Spleen (tissue), 11 donors: ENCODE measurements at regions not wholly inside any gene's neighbourhood (a gene's known extent, or its start where the extent isn't known, plus 50 kb on each side); places are given as distances from the start of the nearest gene placed in this dataset.

Experiments
- DNase-seq: peaks from one replicate; pipeline ENCODE4 v3.0.0-alpha.2; 2020
- H3K27ac ChIP-seq, 8 donors: fragments of 200-600 bp; sonication (generic) in 7 of 8; 1 replicate in 4 of 8; 2 replicates in 4 of 8; pipeline versions ENCODE4 v1.5.0 to v1.8.0; 2016 to 2021; ENCODE audit warnings: inconsistent platforms in 4 of 8, mild to moderate bottlenecking in 4 of 8, moderate library complexity in 1 of 8
- H3K27me3 ChIP-seq, 7 donors: fragments of 200-600 bp; sonication (generic) in 6 of 7; replicated peaks in 1 of 7; 1 replicate in 4 of 7; 2 replicates in 3 of 7; pipeline versions ENCODE4 v1.5.0 to v1.8.0; 2016 to 2021; ENCODE audit warnings: inconsistent platforms in 3 of 7, mild to moderate bottlenecking in 1 of 7
- H3K36me3 ChIP-seq, 6 donors: fragments of 200-600 bp; sonication (generic) in 5 of 6; 1 replicate in 4 of 6; 2 replicates in 2 of 6; pipeline versions ENCODE4 v1.5.0 to v1.8.0; 2016 to 2021; ENCODE audit warnings: inconsistent platforms in 2 of 6
- H3K4me1 ChIP-seq, 6 donors: fragments of 200-600 bp; sonication (generic) in 5 of 6; 1 replicate in 3 of 6; 2 replicates in 3 of 6; pipeline versions ENCODE4 v1.5.0 to v1.8.0; 2016 to 2021; ENCODE audit warnings: inconsistent platforms in 3 of 6
- H3K4me3 ChIP-seq, 8 donors: fragments of 200-600 bp; sonication (generic) in 7 of 8; 1 replicate in 4 of 8; 2 replicates in 4 of 8; pipeline versions ENCODE4 v1.5.0 to v1.8.0; 2016 to 2021; ENCODE audit warnings: inconsistent platforms in 4 of 8, mild to moderate bottlenecking in 4 of 8, moderate library complexity in 2 of 8
- H3K9me3 ChIP-seq, 8 donors: fragments of 200-600 bp; sonication (generic) in 7 of 8; 1 replicate in 4 of 8; 2 replicates in 4 of 8; pipeline versions ENCODE4 v1.5.0 to v1.8.0; 2016 to 2021; ENCODE audit warnings: inconsistent platforms in 4 of 8
- POLR2A ChIP-seq, 3 donors: fragments of 450-650 bp; IDR thresholded peaks; one replicate each; pipeline ENCODE4 v1.5.1; 2017; ENCODE audit warnings: antibody characterized with exemption in 3 of 3, mild to moderate bottlenecking in 1 of 3
- POLR2AphosphoS5 ChIP-seq, 3 donors: sonication (generic); formaldehyde crosslinking; IDR thresholded peaks; one replicate each; pipeline ENCODE4 v1.5.1; 2017; ENCODE audit warnings: antibody characterized with exemption in 3 of 3
- WGBS, 5 donors: extraction: QIAGEN DNeasy Blood & Tissue Kit in 3 of 5; methylation state at CpG; one replicate each; pipeline versions ENCODE4 v1.1.5 to v1.1.7; 2013 to 2018; 5-methylcytosine and 5-hydroxymethylcytosine counted together
- intact Hi-C: fragments of 100-400 bp; cut with DNase I; formaldehyde crosslinking; loops from one replicate; pipeline ENCODE4 v1.15.0; 2023; ENCODE audit warnings: low total_unique reads
- TF ChIP-seq, protein P1 (sequence below), 11 experiments: fragments of 200-600 bp in 7 of 11; fragments of 450-650 bp in 4 of 11; sonication (generic) in 4 of 11; IDR thresholded peaks in 8 of 11; conservative IDR thresholded peaks in 3 of 11; 1 replicate in 7 of 11; 2 replicates in 4 of 11; pipeline versions ENCODE4 v1.4.0 to v1.8.0; 2016 to 2021; ENCODE audit warnings: antibody characterized with exemption in 11 of 11, inconsistent platforms in 4 of 11, mild to moderate bottlenecking in 1 of 11
- donor health status: healthy with polysubstance abuse.
- donor health status: DM: no; HTN: no; CAD: no; lungs with moderate emphysema.
- donor health status: DM: no; HTN: no; CAD: no.
- donor health status: Bipolar disorder and iron deficiency.
- donor health status: healthy.
- donor health status: DM: no; HTN: no; CAD: no.
- donor health status: DM: yes; HTN: yes; CAD: no.

DNA sequence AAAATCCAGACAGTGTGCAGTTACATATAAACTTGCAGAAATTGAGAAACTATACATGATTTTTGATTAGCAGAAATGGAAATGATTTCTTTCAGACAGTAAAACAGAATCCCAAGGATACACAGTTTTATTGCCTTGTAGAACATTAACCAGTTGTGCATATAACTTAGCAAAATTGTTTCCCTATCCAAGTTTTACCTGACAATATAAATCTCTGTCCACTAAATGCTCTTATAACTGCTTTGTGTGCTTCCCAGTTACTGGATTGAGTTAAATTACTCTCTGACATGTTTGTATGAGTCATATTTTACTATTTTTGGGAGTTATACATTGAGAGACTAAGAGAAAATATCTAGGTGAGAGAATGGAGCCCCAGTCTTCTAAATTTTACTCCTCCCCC is 563.4 kb downstream of the SH2D4B start:
- Histone ChIP-seq H3K4me3 (no peak overlapping the region), H3K4me1 (no peaks in the 10 kb centered on the region), H3K27me3 (no peaks in the 10 kb centered on the region), H3K36me3 (no peaks in the 10 kb centered on the region), H3K27ac (no peak overlapping the region), H3K9me3 (no peaks in the 10 kb centered on the region)
- no peak for DNase-seq
- intact Hi-C loops = no loop called here
- no peak for TF ChIP-seq POLR2AphosphoS5 (IDR thresholded peaks at IDR 0.05)
- TF ChIP-seq, protein P1, sequence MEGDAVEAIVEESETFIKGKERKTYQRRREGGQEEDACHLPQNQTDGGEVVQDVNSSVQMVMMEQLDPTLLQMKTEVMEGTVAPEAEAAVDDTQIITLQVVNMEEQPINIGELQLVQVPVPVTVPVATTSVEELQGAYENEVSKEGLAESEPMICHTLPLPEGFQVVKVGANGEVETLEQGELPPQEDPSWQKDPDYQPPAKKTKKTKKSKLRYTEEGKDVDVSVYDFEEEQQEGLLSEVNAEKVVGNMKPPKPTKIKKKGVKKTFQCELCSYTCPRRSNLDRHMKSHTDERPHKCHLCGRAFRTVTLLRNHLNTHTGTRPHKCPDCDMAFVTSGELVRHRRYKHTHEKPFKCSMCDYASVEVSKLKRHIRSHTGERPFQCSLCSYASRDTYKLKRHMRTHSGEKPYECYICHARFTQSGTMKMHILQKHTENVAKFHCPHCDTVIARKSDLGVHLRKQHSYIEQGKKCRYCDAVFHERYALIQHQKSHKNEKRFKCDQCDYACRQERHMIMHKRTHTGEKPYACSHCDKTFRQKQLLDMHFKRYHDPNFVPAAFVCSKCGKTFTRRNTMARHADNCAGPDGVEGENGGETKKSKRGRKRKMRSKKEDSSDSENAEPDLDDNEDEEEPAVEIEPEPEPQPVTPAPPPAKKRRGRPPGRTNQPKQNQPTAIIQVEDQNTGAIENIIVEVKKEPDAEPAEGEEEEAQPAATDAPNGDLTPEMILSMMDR (IDR thresholded peaks at IDR 0.05 in 8 of 11, conservative IDR thresholded peaks at IDR 0.05 in 3 of 11) = no peak
- TF ChIP-seq POLR2A (IDR thresholded peaks at IDR 0.05) = no peak

DNA sequence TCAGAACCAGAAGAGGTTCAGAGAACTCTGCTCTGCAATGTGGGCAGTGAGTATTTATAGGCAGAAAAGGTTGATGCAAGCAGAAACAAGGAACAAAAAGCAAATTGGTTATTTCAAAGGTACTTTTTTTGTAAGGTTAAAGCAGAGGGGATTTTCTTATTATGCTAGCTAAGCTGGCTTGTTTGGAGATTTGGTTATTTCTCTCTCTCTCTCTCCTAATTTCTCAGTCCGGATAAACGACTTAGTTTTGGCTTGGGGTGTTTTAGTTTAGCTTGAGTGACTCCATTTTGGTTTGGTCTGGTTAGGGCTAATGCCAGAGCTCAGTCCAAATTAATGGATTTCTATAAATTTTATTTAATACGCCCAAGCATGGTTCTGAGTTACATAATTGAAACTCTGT is 566.8 kb downstream of the SH2D4B start:
- DNase-seq = no peak
- intact Hi-C loops = no loop called here
- H3K9me3 ChIP-seq = no peaks in the 10 kb centered on the region
- H3K27me3 ChIP-seq = no peaks in the 10 kb centered on the region
- no peaks in the 10 kb centered on the region for H3K4me1 ChIP-seq
- no peak for TF ChIP-seq POLR2A (IDR thresholded peaks at IDR 0.05)
- TF ChIP-seq POLR2AphosphoS5 (IDR thresholded peaks at IDR 0.05) = no peak
- TF ChIP-seq, protein P1 (IDR thresholded peaks at IDR 0.05 in 8 of 11, conservative IDR thresholded peaks at IDR 0.05 in 3 of 11) = no peak
- WGBS, 5 donors = 73 to 86% (median 82%) methylated on average over 3 of the region's 3 CpGs
- H3K36me3 ChIP-seq = no peaks in the 10 kb centered on the region
- H3K4me3 ChIP-seq = no peak overlapping the region
- no peak overlapping the region for H3K27ac ChIP-seq

DNA sequence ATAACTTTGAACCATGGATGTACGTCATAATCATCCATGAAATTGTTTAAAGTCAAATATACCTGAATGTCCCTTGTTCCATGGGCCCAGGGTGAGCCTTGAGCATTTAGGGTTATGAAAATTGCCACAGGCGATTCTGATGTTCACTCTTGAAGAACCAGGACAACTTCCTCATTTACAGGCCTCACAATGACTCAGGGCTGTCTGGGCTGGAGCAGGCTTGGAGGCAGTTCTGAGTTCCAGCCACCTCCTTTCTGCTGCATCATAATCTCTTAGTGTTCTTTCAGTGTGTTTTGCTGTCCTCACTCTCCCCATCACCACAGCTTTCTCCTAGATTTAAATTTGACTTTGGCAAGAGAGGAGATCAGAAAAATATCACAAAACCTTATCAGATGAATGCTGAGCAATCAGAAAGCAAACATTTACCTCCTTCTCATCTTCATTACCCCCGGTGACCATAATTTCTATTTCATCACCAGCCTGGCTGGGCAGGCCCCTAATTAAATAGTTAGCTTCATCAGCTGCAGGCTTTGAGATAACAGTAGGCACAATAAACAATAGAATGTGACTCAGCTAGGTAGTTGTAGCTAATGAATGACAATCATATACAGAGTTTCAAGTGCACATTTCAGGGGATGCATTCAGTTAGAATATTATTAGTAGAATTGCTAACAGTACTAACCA is 571.0 kb downstream of the SH2D4B start:
- TF ChIP-seq POLR2A (IDR thresholded peaks at IDR 0.05) (no peak), POLR2AphosphoS5 (IDR thresholded peaks at IDR 0.05) (no peak)
- TF ChIP-seq, protein P1 (IDR thresholded peaks at IDR 0.05 in 8 of 11, conservative IDR thresholded peaks at IDR 0.05 in 3 of 11) = no peak
- whole genome bisulfite sequencing, 5 donors = 53 to 68% (median 56%) methylated on average over 3 of the region's 3 CpGs
- Histone ChIP-seq H3K4me1 (no peaks in the 10 kb centered on the region), H3K36me3 (no peaks in the 10 kb centered on the region), H3K27ac (no peak overlapping the region), H3K27me3 (no peaks in the 10 kb centered on the region), H3K9me3 (no peaks in the 10 kb centered on the region), H3K4me3 (no peak overlapping the region)
- intact Hi-C loops = no loop called here
- DNase-seq = no peak

DNA sequence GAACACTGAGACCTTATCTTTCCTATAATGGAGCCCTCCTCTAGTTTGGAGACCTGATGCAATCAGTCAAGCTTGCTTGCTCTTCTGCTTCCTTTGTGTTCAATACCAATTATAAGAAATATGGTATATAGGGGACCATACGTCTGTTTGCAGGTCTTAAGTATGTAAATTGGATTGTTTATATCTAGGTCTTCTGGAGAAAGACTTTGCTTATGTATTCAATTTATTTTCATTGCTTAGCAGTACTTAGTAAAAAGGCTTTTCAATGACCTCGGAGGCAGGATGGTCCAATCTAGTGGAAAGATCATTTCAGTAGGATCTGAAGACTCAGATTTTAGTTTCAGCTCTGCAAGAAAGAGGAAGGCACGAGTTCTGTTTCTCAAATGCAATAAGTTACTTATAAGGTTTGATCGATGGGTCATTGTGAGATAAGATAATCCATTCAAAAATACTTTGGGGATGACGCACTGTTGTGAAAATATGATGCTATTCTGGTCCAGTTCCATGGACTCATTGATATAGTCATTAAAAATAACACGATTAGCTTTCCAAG is 571.6 kb downstream of the SH2D4B start:
- TF ChIP-seq POLR2AphosphoS5 (IDR thresholded peaks at IDR 0.05) = no peak
- no peaks in the 10 kb centered on the region for H3K36me3 ChIP-seq
- H3K4me3 ChIP-seq = no peak overlapping the region
- 77 to 84% (median 79%) methylated on average over 6 of the region's 6 CpGs for WGBS, 5 donors
- no peak for DNase-seq
- no peaks in the 10 kb centered on the region for H3K27me3 ChIP-seq
- H3K9me3 ChIP-seq = no peaks in the 10 kb centered on the region
- H3K27ac ChIP-seq = no peak overlapping the region
- intact Hi-C loops = no loop called here
- no peaks in the 10 kb centered on the region for H3K4me1 ChIP-seq
